ENCODE measurements at regions not wholly inside any gene's neighbourhood (a gene's known extent, or its start where the extent isn't known, plus 50 kb on each side); places are given as distances from the start of the nearest gene placed in this dataset.

- H3K27ac ChIP-seq (ENCODE audit: low read depth in 2 of 2, low read length in 2 of 2) = no peak overlapping the region
- TF ChIP-seq CTCF (IDR thresholded peaks at IDR 0.05; ENCODE audit: borderline replicate concordance, extremely low read depth, insufficient read depth) = no peak
- peak; percentile 36 to 84 (median 50) for DNase-seq
Observed at GRCh38 chr6:33904050-33904746, 100.4 kb upstream of the MLN start.

GRCh38 chr6:33903579-33903978, 99.8 kb upstream of the MLN start:
- no peaks in the 10 kb centered on the region for H3K27me3 ChIP-seq (ENCODE audit: control insufficient read depth, insufficient read depth, low read length)
- no peaks in the 10 kb centered on the region for H3K9me3 ChIP-seq (ENCODE audit: control insufficient read depth in 2 of 3, insufficient read depth in 1 of 3, low read length in 3 of 3)
- TF ChIP-seq CTCF (IDR thresholded peaks at IDR 0.05; ENCODE audit: borderline replicate concordance, extremely low read depth, insufficient read depth) = no peak
- no peak overlapping the region for H3K4me3 ChIP-seq (ENCODE audit: low read length in 3 of 3)
- peaks cover 0 to 26% (median 21%) of the 10 kb centered on the region in 3 donors for H3K4me1 ChIP-seq (ENCODE audit: control insufficient read depth in 2 of 3, insufficient read depth in 2 of 3, low read depth in 1 of 3, low read length in 3 of 3)
- no peak overlapping the region for H3K9ac ChIP-seq (ENCODE audit: low read length in 3 of 3)
- intact Hi-C loops (cut with DNase I) = no loop called here
- FAIRE-seq (no peak), DNase-seq (no peak)
- no peak overlapping the region for H3K27ac ChIP-seq (ENCODE audit: low read depth in 2 of 2, low read length in 2 of 2)
- H3K36me3 ChIP-seq (ENCODE audit: control insufficient read depth in 2 of 3, insufficient read depth in 3 of 3, low read length in 3 of 3) = no peaks in the 10 kb centered on the region

More at GRCh38 chr6:33904050-33904746, 100.4 kb upstream of the MLN start:
- no peaks in the 10 kb centered on the region for H3K27me3 ChIP-seq (ENCODE audit: control insufficient read depth, insufficient read depth, low read length)
- H3K36me3 ChIP-seq (ENCODE audit: control insufficient read depth in 2 of 3, insufficient read depth in 3 of 3, low read length in 3 of 3) = no peaks in the 10 kb centered on the region
- no peak overlapping the region for H3K9ac ChIP-seq (ENCODE audit: low read length in 3 of 3)
- H3K9me3 ChIP-seq (ENCODE audit: control insufficient read depth in 2 of 3, insufficient read depth in 1 of 3, low read length in 3 of 3) = no peaks in the 10 kb centered on the region
- H3K4me3 ChIP-seq (ENCODE audit: low read length in 3 of 3) = no peak overlapping the region
- intact Hi-C loops (cut with DNase I) = no loop called here
- no peak for FAIRE-seq
- H3K4me1 ChIP-seq (ENCODE audit: control insufficient read depth in 2 of 3, insufficient read depth in 2 of 3, low read depth in 1 of 3, low read length in 3 of 3) = peaks cover 0 to 28% (median 21%) of the 10 kb centered on the region in 3 donors

GRCh38 chr6:33902457-33902853, 98.7 kb upstream of the MLN start:
- intact Hi-C loops (cut with DNase I) = no loop called here
- no peak overlapping the region for H3K27ac ChIP-seq (ENCODE audit: low read depth in 2 of 2, low read length in 2 of 2)
- H3K36me3 ChIP-seq (ENCODE audit: control insufficient read depth in 2 of 3, insufficient read depth in 3 of 3, low read length in 3 of 3) = no peaks in the 10 kb centered on the region
- FAIRE-seq (no peak), DNase-seq (no peak)
- H3K27me3 ChIP-seq (ENCODE audit: control insufficient read depth, insufficient read depth, low read length) = no peaks in the 10 kb centered on the region
- H3K4me3 ChIP-seq (ENCODE audit: low read length in 3 of 3) = no peak overlapping the region
- H3K4me1 ChIP-seq (ENCODE audit: control insufficient read depth in 2 of 3, insufficient read depth in 2 of 3, low read depth in 1 of 3, low read length in 3 of 3) = peaks cover 0 to 20% (median 18%) of the 10 kb centered on the region in 3 donors
- no peaks in the 10 kb centered on the region for H3K9me3 ChIP-seq (ENCODE audit: control insufficient read depth in 2 of 3, insufficient read depth in 1 of 3, low read length in 3 of 3)
- no peak overlapping the region for H3K9ac ChIP-seq (ENCODE audit: low read length in 3 of 3)
- TF ChIP-seq CTCF (IDR thresholded peaks at IDR 0.05; ENCODE audit: borderline replicate concordance, extremely low read depth, insufficient read depth) = no peak

All from kidney (tissue), 13 donors.